SK-N-SH (cell line): ENCODE measurements at regions not wholly inside any gene's neighbourhood (a gene's known extent, or its start where the extent isn't known, plus 50 kb on each side); places are given as distances from the start of the nearest gene placed in this dataset.
A peak's percentile ranks its signal among the peaks of the same experiment; 100 is the strongest.

ENCODE experiments used
- CTCF ChIA-PET: fragments of 300-600, 350-600 bp; formaldehyde crosslinking; extraction: SDS; loops from one replicate; lab custom pipeline; 2021; lab: Yijun Ruan, JAX
- POLR2A ChIA-PET: fragments of 350-600 bp; sonication (Branson Sonifier 250); formaldehyde crosslinking; extraction: SDS; loops from one replicate; lab custom pipeline; 2020; ENCODE audit warnings: antibody characterized with exemption, inconsistent platforms; lab: Yijun Ruan, JAX
- DNase-seq: peaks from one replicate; pipeline ENCODE4 v3.0.0; 2012
- H2AFZ ChIP-seq: fragments of 200-600 bp; sonication (generic); 2 replicates; pipeline ENCODE4 v1.8.1; 2016; ENCODE audit warnings: antibody characterized with exemption, mild to moderate bottlenecking, low read depth
- H3F3A ChIP-seq: fragments of 200-600 bp; sonication (generic); replicated peaks from 2 replicates; pipeline ENCODE3; 2016; ENCODE audit warnings: antibody characterized with exemption, mild to moderate bottlenecking; ENCODE audit not compliant: insufficient read depth
- H3K27ac ChIP-seq, 2 experiments: fragments of 200-500 bp in 1 of 2; fragments of 200-600 bp in 1 of 2; sonication (Bioruptor generic) in 1 of 2; sonication (generic), shearing (Covaris generic) in 1 of 2; 2 replicates each; pipeline versions ENCODE4 v1.5.1 to v1.6.1; 2014 to 2016; ENCODE audit warnings: low read depth in 2 of 2, inconsistent platforms in 1 of 2, low read length in 1 of 2, mild to moderate bottlenecking in 1 of 2, mixed read lengths in 1 of 2
- H3K27me3 ChIP-seq: fragments of 200-600 bp; sonication (generic), shearing (Covaris generic); 2 replicates; pipeline ENCODE4 v1.6.1; 2016; ENCODE audit warnings: mixed run types; ENCODE audit not compliant: insufficient read depth
- H3K36me3 ChIP-seq, 2 experiments: fragments of 200-500 bp in 1 of 2; fragments of 200-600 bp in 1 of 2; sonication (Bioruptor generic) in 1 of 2; sonication (generic) in 1 of 2; replicated peaks in 1 of 2; 2 replicates each; pipeline versions ENCODE3 to v1.5.1; 2014 to 2016; ENCODE audit warnings: low read length in 1 of 2, mild to moderate bottlenecking in 1 of 2; ENCODE audit not compliant: insufficient read depth in 2 of 2, control insufficient read depth in 1 of 2
- H3K4me1 ChIP-seq, 2 experiments: fragments of 200-500 bp in 1 of 2; fragments of 200-600 bp in 1 of 2; sonication (Bioruptor generic) in 1 of 2; sonication (generic), shearing (Covaris generic) in 1 of 2; 2 replicates each; pipeline versions ENCODE4 v1.5.1 to v1.6.1; 2014 to 2016; ENCODE audit warnings: low read depth in 1 of 2, low read length in 1 of 2, mixed run types in 1 of 2; ENCODE audit not compliant: insufficient read depth in 2 of 2, control insufficient read depth in 1 of 2
- H3K4me2 ChIP-seq: fragments of 200-600 bp; sonication (generic), shearing (Covaris generic); 2 replicates; pipeline ENCODE4 v1.6.1; 2017; ENCODE audit warnings: mixed run types
- H3K4me3 ChIP-seq, 2 experiments: fragments of 200-500 bp in 1 of 2; fragments of 200-600 bp in 1 of 2; sonication (Bioruptor generic) in 1 of 2; sonication (generic), shearing (Covaris generic) in 1 of 2; 2 replicates each; pipeline versions ENCODE4 v1.5.1 to v1.8.1; 2014 to 2016; ENCODE audit warnings: low read depth in 2 of 2, inconsistent platforms in 1 of 2, low read length in 1 of 2, mild to moderate bottlenecking in 1 of 2, mixed read lengths in 1 of 2, moderate library complexity in 1 of 2
- H3K79me2 ChIP-seq: fragments of 200-600 bp; sonication (generic); 2 replicates; pipeline ENCODE4 v1.8.1; 2017; ENCODE audit warnings: mild to moderate bottlenecking; ENCODE audit not compliant: insufficient read depth
- H3K9ac ChIP-seq: fragments of 200-600 bp; sonication (generic); 2 replicates; pipeline ENCODE4 v1.6.1; 2017; ENCODE audit warnings: mixed run types
- H3K9me2 ChIP-seq: fragments of 200-600 bp; sonication (generic); 2 replicates; pipeline ENCODE4 v1.6.1; 2017; ENCODE audit warnings: mixed run types
- H3K9me3 ChIP-seq: fragments of 200-600 bp; sonication (generic); 2 replicates; pipeline ENCODE4 v1.6.1; 2017; ENCODE audit warnings: mixed run types, mild to moderate bottlenecking, moderate library complexity
- H4K20me1 ChIP-seq: fragments of 200-600 bp; sonication (generic); 2 replicates; pipeline ENCODE4 v1.6.1; 2017; ENCODE audit warnings: mild to moderate bottlenecking, mixed run types; ENCODE audit not compliant: insufficient read depth
- EP300 ChIP-seq, 2 experiments: IDR thresholded peaks; 2 replicates each; pipeline versions ENCODE4 v1.4.0 to v1.6.1; 2012; ENCODE audit warnings: borderline replicate concordance in 1 of 2, low read depth in 1 of 2, low read length in 1 of 2
- FOSL2 ChIP-seq: IDR thresholded peaks from 2 replicates; pipeline ENCODE4 v1.4.0; 2012; ENCODE audit warnings: low read depth, mild to moderate bottlenecking, moderate library complexity, borderline replicate concordance
- FOXJ3 ChIP-seq: sonication (generic); formaldehyde crosslinking; IDR thresholded peaks from 2 replicates; pipeline ENCODE4 v1.5.1; 2020; ENCODE audit warnings: mild to moderate bottlenecking, missing genetic modification reagents
- FOXM1 ChIP-seq: IDR thresholded peaks from 2 replicates; pipeline ENCODE4 v1.4.0; 2012; ENCODE audit warnings: low read depth, mild to moderate bottlenecking
- GATA2 ChIP-seq: sonication (generic); formaldehyde crosslinking; IDR thresholded peaks from 2 replicates; pipeline ENCODE4 v1.5.0; 2020; ENCODE audit warnings: mild to moderate bottlenecking, missing genetic modification reagents
- IRF3 ChIP-seq: fragments of 150-350 bp; IDR thresholded peaks from 2 replicates; pipeline ENCODE4 v1.6.1; 2016; ENCODE audit warnings: mild to moderate bottlenecking, low read depth, low read length
- JUND ChIP-seq: IDR thresholded peaks from 2 replicates; pipeline ENCODE4 v1.4.0; 2012
- MAX ChIP-seq: IDR thresholded peaks from 2 replicates; pipeline ENCODE4 v1.4.0; 2012; ENCODE audit warnings: low read depth
- MEF2A ChIP-seq: IDR thresholded peaks from 2 replicates; pipeline ENCODE4 v1.4.0; 2012; ENCODE audit warnings: low read depth, borderline replicate concordance
- NFIC ChIP-seq: IDR thresholded peaks from 2 replicates; pipeline ENCODE4 v1.4.0; 2012; ENCODE audit warnings: borderline replicate concordance
- NRF1 ChIP-seq: IDR thresholded peaks from 2 replicates; pipeline ENCODE4 v1.6.1; 2012; ENCODE audit warnings: low read depth, mild to moderate bottlenecking, low read length
- REST ChIP-seq: IDR thresholded peaks from 2 replicates; pipeline ENCODE4 v1.6.1; 2012; ENCODE audit warnings: mild to moderate bottlenecking, low read depth, low read length, moderate library complexity
- RXRA ChIP-seq: IDR thresholded peaks from 2 replicates; pipeline ENCODE4 v1.4.0; 2012; ENCODE audit warnings: low read depth, mild to moderate bottlenecking, borderline replicate concordance
- SMC3 ChIP-seq: IDR thresholded peaks from 2 replicates; pipeline ENCODE4 v1.6.1; 2012; ENCODE audit warnings: low read depth, low read length, improper control_type of control experiment
- TAF1 ChIP-seq: IDR thresholded peaks from 2 replicates; pipeline ENCODE4 v1.6.1; 2012; ENCODE audit warnings: low read depth, mild to moderate bottlenecking, low read length, moderate library complexity, borderline replicate concordance
- TCF12 ChIP-seq: IDR thresholded peaks from 2 replicates; pipeline ENCODE4 v1.4.0; 2012
- WGBS: methylation state at CpG from one replicate; pipeline ENCODE4 v1.1.6; 2017; ENCODE audit warnings: low lambda C conversion rate; 5-methylcytosine and 5-hydroxymethylcytosine counted together

GRCh38 chr6:2562721-2563451 is 187.8 kb downstream of the MYLK4 start:
- Histone ChIP-seq H3F3A (no peaks in the 10 kb centered on the region), H3K79me2 (no peaks in the 10 kb centered on the region), H2AFZ (no peak overlapping the region), H3K9me3 (no peaks in the 10 kb centered on the region), H4K20me1 (no peaks in the 10 kb centered on the region), H3K27ac (no peak overlapping the region), H3K4me1 (peaks cover 0 to 17% of the 10 kb centered on the region in 2 experiments; a peak in 1 of 4 replicates), H3K4me3 (no peak overlapping the region), H3K4me2 (no peak overlapping the region; the same call in 1 of the 2 replicates), H3K9ac (no peak overlapping the region), H3K36me3 (no peaks in the 10 kb centered on the region), H3K9me2 (no peaks in the 10 kb centered on the region), H3K27me3 (no peaks in the 10 kb centered on the region; the same call in 1 of the 2 replicates)
- POLR2A ChIA-PET, result interaction anchor here (0.7 kb wide), 1 partner anchor 105 kb away, joined by 3 read pairs; no protein-coding TSS in a partner anchor
- CTCF ChIA-PET, result no interaction called here
- TF ChIP-seq FOXM1 (no peak), NRF1 (no peak), REST (no peak), RXRA (no peak), EP300 (IDR thresholded peaks at IDR 0.05; ENCODE audit: borderline replicate concordance in 1 of 2, low read depth in 1 of 2, low read length in 1 of 2) (peak in 1 of 2 experiments; percentile 29; a peak in 1 of 4 replicates), FOXJ3 (CRISPR knock-in tag) (no peak), GATA2 (CRISPR knock-in tag) (no peak)
- DNase-seq, result peak; percentile 64
- 20% methylated on average over 4 of the region's 4 CpGs for WGBS

GRCh38 chr6:2560917-2561698 is 189.6 kb downstream of the MYLK4 start:
- CTCF ChIA-PET, result interaction anchor here (1.3 kb wide), 1 partner anchor 965 kb away, joined by 3 read pairs; no protein-coding TSS in a partner anchor
- H2AFZ ChIP-seq, result no peak overlapping the region
- no peak overlapping the region for H3K27ac ChIP-seq

More at GRCh38 chr6:2560917-2561698, 189.6 kb downstream of the MYLK4 start:
- no peaks in the 10 kb centered on the region for H3K36me3 ChIP-seq
- DNase-seq, result no peak
- no peaks in the 10 kb centered on the region for H3K9me2 ChIP-seq
- TF ChIP-seq FOSL2, result no peak
- no peak for TF ChIP-seq SMC3
- TF ChIP-seq JUND, result no peak
- TF ChIP-seq TCF12, result no peak
- no peak for TF ChIP-seq MEF2A
- no peak for TF ChIP-seq MAX
- TF ChIP-seq NRF1, result no peak
- TF ChIP-seq IRF3, result no peak
- TF ChIP-seq NFIC, result no peak
- no peak for TF ChIP-seq TAF1
- TF ChIP-seq, all 33 proteins: peak for 0
- H3K4me3 ChIP-seq, result no peak overlapping the region
- H3K27me3 ChIP-seq, result no peaks in the 10 kb centered on the region; the same call in 1 of the 2 replicates
- H3K4me2 ChIP-seq, result no peak overlapping the region
- WGBS, result 29% methylated on average over 12 of the region's 12 CpGs
- POLR2A ChIA-PET, result no interaction called here
- H3K79me2 ChIP-seq, result no peaks in the 10 kb centered on the region
- H4K20me1 ChIP-seq, result no peaks in the 10 kb centered on the region
- H3K9ac ChIP-seq, result no peak overlapping the region
- peaks cover 0 to 17% of the 10 kb centered on the region in 2 experiments; a peak in 1 of 4 replicates for H3K4me1 ChIP-seq
- H3F3A ChIP-seq, result no peaks in the 10 kb centered on the region
- H3K9me3 ChIP-seq, result no peaks in the 10 kb centered on the region
